ENCODE measurements at regions not wholly inside any gene's neighbourhood (a gene's known extent, or its start where the extent isn't known, plus 50 kb on each side); places are given as distances from the start of the nearest gene placed in this dataset.

DNA sequence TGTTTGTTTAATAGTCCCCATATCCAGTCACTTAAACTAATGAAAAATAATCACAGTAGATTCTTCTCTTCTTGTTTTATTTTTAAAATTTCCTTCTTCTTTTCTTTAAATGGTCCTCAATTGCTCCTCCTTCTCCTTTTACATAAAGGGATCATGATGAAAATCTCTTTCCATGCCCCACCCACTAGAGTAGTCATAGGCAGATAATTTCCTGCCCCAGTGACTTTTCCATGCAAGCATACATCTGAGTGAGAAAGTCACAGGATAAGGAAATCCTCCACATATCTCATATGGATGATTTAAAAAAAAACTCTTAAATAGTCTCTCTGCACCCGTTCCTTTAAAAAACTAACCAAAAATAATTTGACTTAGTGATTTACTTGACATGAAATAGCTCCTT lies 552.3 kb upstream of the SETBP1 start:
- DNase-seq (ENCODE audit: low read depth, low spot score): peak; percentile 33

DNA sequence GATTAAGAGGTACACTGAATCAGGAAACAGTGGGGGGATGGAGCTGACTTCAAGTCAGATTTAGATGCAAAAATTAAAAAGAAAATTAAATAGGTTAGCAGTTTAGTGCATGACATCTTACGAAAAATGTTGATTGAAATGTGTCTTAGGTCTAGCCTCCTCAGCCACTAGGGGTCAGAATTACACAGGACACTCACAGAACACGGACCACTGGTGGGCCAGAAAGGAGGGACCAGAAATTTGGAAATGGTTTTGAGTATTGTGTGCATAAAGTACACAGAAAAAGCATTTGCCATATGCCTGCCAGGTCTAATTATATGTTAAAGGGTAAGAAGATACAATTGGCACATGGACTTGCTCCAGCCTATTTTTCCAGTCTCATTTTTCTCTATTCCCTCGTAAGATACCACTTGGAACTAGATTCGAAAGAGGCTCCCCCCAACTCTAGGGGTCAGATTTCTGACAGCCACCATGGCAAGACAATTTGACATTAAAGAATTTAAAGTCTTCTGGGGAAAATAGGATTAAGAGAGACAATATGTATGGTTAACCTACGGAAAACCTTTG lies 550.2 kb upstream of the SETBP1 start:
- DNase-seq (ENCODE audit: low read depth, low spot score): peak; percentile 15

DNA sequence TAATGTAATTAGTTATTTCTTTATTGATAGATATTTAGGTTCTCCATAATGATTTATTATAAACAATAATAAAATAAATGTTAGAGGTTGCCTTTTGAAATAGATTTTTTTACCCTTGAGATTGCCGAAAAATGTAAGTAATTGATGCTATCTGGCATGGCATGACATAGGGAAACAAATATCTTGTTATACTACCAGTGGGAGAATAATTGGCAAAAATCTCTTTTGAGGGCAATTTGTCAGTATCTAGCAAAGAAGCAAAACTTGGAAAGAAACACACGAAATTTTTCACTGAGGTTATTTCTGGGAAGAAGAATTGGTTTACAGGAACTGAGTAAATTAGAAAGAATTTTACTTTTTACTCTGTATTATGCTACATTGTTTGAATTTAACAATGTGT lies 547.2 kb upstream of the SETBP1 start:
- no peak for DNase-seq (ENCODE audit: low read depth, low spot score)

DNA sequence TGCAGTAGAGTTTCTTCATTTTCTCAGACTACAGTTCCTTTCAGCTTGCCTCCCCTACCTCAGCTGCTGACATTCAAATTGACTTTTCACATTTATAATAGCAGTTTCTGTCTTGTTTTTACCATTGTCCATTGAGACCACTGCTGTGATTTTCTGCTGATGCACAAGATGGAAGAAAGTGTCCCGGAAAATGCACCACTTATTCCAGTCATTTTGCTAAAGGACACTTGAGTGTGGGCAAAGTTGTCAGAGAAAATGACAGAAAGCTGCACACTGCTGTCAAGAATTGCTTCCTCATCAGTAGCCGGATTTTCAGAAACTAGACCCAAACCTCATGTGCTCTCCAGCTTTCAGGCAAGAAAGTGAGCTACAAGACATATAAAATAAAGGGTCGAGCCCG lies 546.2 kb upstream of the SETBP1 start:
- no peak for DNase-seq (ENCODE audit: low read depth, low spot score)

DNA sequence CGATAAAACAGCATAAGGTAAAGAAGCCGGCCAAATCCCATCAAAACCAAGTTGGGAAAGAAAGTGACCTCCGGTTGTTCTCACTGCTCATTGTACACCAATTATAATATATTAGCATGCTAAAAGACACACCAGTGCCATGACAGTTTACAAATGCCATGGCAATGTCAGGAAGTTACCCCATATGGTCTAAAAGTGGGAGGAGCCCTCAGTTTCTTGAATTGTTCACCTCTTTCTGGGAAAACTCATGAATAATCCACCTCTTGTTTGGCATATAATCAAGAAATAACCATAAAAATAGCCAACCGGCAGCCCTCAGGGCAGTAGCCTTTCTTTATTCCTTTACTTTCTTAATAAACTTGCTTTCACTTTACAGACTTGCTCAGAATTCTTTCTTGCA lies 544.9 kb upstream of the SETBP1 start:
- no peak for DNase-seq (ENCODE audit: low read depth, low spot score)

DNA sequence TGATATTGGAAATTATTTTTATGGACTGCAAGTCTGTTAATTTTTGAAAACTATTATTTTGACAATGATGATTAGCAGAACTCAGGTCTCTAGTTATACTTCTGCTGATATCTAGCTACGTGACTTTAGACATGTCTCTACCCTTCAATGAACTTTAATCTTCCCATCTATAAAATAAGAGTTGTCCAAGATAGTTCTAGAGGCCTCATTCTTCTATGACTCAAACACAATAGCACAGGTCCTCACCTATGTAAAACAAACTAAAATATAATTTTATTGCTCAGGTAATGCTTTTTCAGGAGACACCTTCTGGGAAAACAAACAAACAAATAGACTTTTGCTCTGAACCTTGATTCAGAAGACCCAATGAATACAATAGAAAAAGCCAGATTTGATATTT lies 544.4 kb upstream of the SETBP1 start:
- DNase-seq (ENCODE audit: low read depth, low spot score): no peak

DNA sequence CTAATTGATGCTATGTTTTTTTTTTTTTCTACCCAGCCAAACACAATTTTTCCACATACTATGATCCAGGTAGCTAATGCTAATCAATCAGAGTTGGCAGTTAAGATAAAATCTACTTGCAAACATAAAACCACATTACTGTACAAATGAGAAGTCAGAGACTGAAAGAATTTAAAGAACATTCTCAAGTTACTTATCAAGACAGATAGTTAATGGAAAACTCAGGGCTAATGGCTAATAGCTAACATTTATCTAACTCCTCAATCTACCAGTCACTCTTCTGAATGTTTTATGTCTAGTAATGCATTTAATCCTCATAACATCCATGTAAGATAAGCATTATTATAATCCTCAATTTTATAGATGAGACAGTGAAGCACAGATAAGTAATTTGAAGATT lies 537.6 kb upstream of the SETBP1 start:
- no peak for DNase-seq (ENCODE audit: low read depth, low spot score)

DNA sequence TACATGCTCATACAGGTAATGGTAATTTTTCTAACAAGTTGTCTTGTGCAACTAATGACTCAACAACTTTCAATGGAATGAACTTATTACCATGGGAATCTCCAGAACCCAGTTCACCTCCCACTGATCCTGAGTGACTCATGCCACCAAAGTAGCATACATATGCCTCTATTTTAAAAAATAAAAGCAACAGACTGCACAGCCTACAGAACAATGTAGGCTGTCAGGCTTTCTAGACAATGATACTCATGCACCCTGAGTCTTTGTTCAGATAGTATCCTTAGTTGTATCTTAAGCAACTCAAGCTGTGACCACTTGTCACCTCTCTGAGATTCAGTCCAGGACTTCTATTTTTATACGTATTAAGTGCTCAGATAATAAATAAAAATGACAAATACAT lies 531.0 kb upstream of the SETBP1 start:
- no peak for DNase-seq (ENCODE audit: low read depth, low spot score)

DNA sequence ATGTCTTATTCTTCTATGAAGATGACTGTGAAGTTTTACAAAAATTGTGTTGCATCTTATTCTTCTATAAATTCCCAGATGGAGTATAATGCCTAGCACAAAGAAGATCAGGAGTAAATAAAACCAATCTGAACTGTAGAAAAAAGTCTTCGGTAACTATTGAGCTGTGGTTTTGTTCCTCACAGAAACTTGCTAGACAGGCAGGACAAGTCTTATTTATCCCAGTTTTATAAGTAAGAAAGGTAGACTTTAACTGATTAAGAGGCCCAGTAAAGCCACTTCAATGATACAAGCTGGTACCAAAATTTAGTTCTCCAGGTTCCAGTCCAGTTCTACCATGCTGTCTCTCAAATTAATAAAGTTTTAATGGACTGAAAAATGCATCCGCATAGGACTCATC lies 526.7 kb upstream of the SETBP1 start:
- no peak for DNase-seq (ENCODE audit: low read depth, low spot score)

DNA sequence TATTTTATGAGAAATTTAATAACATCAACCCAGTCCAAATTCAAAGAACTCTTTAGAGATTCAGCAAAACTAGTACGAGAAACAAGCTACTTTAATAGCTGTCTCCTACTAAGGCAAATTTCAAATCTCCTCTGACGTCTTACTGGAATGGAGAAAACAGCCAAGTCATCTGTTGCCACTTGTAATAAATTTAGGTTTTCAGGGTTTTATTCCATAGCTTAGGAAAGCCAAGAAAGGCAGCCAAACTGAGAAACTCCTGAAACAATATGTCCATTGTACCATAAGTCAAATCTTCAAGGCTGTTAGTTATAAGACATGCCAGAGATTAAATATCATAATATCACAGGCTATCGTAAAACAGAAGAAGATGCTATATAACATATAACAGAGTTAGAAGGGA lies 524.6 kb upstream of the SETBP1 start:
- no peak for DNase-seq (ENCODE audit: low read depth, low spot score)

DNA sequence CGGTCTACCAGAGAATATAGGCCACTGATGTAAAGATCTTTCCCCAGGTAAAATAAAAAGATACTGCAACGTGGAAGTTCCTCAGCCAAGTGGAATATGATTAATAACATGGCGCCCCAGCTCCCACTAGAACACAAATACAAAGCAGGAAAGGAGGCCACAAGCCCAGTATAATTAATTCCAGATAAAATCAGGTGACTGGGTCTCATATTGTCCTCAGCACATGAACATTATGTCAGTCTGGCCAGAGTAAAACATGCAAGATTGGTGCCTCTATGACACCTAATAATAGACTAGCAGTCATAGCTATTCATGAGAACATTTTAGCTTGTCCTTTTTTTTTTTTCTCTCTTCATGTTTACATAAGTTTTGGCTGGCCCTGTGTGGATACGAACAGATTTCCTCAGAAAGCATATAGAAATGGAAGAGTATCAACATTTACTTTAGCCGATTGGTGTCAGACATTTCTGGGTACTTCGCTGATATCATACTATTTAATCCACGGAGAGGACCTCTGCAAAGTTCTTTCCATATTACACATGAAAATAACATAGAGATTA lies 523.8 kb upstream of the SETBP1 start:
- no peak for DNase-seq (ENCODE audit: low read depth, low spot score)

DNA sequence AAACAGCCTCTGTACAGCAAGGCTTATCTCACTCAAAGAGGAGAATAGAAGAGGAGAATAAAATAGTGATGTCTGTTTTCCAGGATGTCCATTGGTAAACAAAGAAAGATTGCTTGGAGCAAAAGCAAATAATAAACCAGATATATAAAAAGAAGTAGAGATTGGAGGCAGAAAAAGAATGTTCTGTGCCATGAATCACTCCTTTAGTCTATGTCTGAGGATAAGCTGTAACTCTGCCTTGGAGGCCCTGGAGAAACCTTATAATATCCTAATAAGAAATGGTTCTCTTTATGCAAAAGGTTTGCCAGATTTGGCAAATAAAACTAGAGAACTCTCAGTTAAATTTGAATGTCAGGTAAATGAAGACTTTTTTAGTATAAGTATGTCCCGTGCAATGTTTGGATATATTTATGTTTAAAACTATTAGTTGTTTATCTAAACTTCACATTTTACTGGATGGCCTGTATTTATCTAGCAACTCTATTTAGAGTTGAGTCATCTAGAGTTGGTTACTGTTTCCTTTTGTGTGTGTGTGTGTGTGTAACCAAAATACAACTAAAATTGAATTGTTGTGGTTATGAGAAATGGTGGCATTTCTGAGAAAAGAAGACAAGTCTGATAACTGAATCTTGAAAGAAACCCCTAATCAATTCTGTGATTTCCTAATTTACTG lies 510.3 kb upstream of the SETBP1 start:
- no peak for DNase-seq (ENCODE audit: low read depth, low spot score)

DNA sequence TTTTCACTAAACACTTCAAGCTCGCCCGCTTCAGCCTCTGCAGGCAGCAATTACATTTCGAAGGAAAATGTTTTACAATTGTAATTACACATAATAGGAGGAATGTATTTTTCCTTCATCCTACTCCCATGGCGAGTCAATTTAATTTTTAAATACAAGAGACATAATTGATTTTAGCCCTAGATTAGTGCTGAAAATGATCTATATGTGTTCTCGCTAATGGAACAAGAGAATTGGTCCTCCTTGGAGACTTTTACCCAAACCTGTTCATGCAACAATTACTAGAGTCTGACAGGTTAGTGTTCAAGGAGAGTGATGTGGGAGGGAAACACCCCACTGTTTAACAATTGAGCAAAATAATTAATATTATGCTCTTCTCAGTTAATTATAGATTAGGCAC lies 509.4 kb upstream of the SETBP1 start:
- no peak for DNase-seq (ENCODE audit: low read depth, low spot score)

DNA sequence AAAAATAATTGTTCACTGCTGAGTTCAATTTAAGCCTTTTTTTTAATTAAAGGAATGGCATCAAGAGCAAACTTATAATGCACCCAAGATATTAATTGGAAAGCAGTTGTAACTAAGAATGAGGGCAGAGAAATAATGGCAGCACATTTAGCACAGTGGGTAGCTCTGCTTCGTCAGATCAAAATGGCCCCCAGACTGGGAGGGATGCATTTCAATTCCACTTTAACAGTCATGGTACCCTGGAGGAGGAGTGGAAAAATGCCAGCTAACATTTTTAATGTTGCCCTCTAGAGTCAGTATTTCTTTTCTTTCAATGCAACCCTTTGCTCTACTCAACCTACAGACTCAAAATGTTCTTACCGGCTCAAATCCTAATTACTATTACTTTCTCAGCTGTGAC lies 504.8 kb upstream of the SETBP1 start:
- no peak for DNase-seq (ENCODE audit: low read depth, low spot score)

DNA sequence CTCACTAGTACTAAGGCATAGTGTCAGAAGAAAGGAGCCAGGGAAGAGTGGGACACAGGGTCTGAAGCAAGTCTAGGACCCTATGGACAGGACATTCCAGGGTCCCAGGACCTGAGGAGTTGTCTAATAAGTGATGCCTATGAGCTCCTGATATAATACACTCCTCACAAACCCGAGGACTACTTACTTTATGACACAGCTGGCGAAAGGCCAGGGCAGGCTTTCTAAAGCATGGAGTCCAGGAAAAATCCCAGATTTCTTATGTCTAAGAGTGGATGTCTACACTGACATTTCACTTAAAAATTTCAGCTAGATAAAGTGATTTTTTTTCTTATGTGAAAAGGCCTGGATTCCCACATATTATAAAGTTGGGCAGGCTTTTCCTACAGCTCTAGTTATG lies 502.2 kb upstream of the SETBP1 start:
- DNase-seq (ENCODE audit: low read depth, low spot score): no peak

DNA sequence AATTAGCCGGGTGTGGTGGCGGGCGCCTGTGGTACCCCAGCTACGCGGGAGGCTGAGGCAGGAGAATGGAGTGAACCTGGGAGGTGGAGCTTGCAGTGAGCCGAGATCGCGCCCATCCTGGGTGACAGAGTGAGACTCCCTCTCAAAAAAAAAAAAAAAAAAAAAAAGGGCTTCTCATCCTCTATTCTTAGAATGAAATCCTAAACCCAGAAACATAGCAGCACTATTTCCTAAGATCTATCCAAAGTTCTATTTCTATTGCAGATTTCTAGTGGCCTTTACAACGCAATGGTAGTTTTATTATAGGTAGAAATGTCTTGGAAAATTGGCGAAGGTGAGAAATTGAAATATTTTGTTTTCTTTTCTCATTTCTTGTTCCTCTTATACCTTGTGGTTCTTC lies 501.0 kb upstream of the SETBP1 start:
- DNase-seq (ENCODE audit: low read depth, low spot score): no peak

DNA sequence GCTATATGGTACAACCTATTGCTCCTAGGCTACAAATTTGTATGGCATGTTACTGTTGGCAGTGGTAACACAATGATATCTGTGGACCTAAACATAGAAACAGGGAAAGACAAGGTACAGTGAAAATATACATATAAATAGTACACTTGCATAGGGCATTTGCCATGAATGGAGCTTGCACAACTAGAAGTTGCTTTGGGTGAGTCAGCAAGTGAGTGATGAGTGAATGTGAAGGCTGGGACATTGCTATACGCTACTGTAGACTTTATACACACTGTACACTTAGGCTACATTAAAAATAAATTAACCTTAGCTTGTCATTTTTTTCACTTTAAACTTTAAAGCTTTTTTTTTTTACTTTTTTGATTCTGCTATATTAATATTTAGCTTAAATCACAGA lies 500.0 kb upstream of the SETBP1 start:
- DNase-seq (ENCODE audit: low read depth, low spot score): no peak

DNA sequence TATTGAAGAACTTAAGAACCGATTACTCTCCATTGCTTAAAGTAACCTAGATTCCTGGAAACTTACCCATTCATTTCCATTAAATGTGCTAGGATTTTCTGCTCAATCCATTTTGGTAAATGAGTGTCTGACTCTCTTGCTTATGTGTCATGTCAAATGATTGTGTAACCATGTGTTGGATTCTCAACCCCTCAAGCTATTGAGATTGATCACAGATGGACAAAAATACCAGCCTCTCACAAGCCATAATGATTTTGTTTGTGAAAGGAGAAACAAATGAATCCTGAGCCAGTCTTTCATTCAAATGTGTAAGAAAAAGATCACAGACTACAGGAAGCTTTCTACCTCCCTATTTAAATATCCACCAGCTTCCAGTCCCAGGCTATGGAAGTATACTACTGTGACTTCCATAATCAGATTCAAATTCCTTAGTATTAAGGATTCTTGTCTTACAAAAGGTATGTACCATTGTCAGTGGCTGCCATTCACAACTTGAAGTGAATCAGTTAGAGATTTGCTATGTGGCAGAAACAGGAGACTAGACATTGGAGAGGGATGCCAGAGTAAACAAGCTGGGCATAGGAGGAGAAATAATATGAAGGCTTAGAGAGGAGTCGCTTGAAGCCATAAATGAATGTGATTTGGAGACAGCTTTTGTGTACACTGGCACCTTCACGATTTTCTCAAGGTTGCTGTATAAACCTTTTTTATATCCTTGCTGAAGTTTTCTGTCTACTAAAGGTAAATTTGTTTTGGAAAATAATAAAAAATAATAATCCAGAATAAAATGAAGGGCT lies 498.5 kb upstream of the SETBP1 start:
- DNase-seq (ENCODE audit: low read depth, low spot score): no peak

DNA sequence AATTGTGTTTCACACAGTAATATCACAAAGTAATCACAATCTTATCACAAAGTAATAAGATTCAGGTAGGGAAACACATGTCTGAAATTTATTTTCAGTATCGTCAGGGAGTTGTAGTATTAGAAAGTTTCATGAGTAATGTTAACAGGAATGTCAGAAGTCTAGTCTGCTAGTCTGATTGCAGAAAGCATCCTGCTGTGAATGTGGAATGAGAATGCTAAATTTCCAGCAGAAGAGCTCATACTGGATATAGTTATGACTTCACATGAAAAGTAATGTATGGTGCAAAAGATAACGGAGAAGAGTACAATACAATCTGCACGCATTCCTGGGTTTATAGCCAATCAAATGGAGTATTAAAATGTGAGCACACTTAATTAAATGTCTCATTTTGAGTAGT lies 494.7 kb upstream of the SETBP1 start:
- DNase-seq (ENCODE audit: low read depth, low spot score): no peak

DNA sequence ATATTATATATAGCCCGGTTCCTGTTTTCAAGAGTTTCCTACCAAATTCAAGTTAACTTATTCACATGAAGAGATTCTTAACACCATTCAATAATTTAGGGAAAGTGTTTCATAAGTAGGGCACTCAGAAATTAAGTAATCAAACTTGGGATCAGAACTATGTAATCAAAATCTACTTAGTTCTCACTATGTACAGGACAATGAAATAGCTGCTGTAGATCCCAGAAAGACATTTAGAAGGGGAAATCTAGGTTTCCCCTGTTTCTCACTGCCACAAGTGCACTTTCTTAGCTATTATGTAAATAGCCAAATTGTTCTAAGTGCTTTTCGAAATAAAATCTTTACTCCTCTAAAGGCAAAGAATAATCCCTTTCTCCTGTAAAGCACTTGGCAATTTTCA lies 493.6 kb upstream of the SETBP1 start:
- DNase-seq (ENCODE audit: low read depth, low spot score): no peak

DNA sequence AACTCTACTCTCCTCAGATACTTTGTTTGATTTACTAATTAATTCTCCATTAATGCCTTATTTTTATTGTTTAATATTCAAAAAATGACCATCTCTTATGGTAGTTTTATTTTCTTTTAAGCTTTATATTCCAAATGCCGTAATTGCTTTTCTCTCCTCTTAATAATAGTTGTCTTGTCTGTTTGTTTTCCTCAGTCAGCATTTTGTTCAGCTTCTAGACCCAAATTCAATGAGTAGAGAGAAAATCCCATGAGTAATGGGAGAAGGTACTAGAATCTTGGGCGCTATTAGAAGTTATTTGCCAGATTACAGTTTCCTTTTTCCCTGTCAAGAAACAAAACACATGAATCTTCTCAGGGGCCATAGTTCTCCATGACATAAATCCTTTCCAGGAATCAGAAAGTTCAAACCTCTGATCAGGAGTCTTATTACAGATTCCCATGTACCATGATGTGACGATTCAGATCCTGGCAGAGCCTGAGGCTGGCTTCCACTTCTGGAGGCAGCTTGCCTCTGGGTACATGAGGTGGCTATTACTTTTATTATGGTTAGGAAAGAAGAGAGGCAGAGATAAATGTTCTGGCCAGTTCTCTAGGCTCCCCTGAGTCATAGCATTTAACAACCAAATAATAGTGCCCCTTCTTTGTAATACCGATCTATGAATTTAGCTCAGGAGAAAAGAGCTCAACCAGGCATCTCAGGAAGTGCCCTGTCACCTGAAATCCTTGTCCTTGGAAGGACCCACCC lies 485.1 kb upstream of the SETBP1 start:
- DNase-seq (ENCODE audit: low read depth, low spot score): no peak
